DMS79 (cell line): ENCODE measurements at regions not wholly inside any gene's neighbourhood (a gene's known extent, or its start where the extent isn't known, plus 50 kb on each side); places are given as distances from the start of the nearest gene placed in this dataset.

Experiments
- DNase-seq: peaks from one replicate; lab custom pipeline; 2025; lab: John Stamatoyannopoulos, UW

DNA sequence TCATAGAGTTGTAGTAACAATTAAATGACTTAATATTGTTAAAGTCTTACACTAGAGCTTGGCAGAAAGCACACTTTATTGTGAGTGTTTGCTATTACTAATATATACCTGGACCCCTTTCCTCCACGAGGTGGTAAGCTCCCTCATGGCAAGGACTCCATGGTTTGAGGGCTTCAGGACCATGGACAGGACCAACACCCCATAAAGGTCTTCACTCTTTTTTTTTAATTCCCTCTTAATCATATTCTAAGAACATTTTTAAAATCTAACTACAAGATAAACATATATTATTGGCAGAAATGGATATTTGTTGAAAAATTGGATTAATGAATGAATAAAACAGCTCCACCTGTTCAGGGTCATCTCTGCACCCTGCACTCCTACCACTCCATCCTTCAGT, 154.5 kb downstream of the CBLN1 start:
- no peak for DNase-seq

DNA sequence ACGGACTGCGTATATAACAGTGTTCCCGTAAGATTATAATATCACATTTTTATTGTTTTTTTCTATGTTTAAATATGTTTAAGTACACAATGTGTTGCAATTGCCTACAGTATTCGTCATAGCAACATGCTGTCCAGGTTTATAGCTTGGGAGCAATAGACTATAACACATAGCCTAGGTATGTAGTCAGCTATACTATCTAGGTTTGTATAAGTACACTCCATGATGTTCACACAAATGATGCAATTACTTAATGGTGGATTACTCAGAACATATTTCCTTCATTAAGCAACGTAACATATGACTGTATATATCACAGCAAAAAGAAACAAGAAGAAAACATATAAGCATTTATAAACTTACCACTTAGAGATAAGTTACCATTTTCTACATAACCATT, 160.0 kb downstream of the CBLN1 start:
- DNase-seq, result no peak

DNA sequence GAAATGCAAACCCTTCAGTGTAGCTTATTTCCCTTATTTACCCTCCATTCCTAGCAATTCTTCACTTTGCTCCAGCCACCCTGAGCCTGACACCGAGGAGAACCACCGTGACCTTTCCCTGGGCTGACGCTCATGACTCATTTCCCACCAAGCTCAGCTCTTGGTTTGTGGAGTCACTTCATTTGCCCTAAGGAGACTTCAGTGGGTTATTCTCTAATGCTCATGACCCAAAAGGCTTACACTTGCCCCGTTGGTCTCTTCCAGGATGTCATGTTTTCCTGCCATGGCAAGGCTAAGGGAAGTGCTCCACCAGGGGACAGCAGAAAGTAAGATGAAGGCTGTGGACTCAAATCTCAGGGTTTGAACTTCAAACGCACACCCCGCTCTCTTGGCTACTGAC, 161.0 kb downstream of the CBLN1 start:
- DNase-seq, result no peak

DNA sequence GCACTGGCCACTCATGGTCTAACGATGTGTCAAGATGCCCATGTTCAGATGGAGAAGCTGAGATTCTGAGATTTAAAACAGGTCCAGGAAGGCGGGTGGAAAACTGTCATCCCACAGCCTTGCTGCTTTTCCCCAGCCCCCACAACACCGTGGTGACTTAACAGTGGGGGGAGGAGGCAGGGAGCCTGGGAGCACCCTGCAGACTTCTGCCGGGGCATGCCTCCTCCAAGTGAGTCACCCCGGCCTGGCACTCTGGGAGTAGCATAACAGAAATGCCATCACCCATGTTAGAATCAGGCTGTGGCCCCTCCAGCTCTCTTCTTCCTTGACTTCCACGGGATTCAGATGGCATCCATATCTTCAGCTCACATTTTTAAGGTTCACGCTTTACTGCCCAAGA, 164.8 kb downstream of the CBLN1 start:
- DNase-seq, result no peak

DNA sequence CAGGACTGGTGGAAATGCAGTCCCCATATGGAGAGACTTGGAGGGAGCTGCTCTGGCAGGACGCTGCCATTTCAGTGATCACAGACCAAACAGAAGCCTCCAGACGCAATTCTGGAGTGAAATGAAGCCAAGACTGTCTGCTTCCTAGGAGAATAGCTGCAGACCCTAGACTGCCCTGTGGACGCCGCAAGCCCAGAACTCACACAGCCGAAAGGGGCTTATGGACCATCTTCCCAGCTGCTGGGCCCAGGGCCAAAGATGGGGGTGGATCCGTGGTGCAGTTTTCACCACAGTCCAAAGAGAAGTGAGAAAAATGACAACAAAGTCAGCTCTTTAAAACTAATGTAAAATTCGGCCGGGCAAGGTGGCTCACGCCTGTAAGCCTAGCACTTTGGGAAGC, 165.7 kb downstream of the CBLN1 start:
- no peak for DNase-seq

DNA sequence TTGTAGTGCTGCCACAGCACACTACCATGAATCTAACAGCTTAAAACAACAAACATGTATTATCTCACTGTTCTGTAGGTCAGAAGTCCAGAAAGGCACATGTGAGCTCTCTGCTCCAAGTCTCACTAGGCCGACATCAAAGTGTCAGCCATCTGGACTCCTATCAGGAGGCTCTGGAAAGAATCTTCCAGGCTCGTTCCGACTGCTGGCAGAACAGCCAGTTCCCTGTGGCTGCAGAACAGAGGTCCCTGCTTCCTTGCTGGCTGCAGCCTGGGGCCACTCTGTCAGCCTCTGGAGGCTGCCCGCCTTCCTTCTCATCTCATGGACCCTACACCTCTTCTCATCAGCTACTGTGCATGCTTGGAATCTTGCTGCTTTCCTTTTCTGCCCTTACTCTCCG, 168.9 kb downstream of the CBLN1 start:
- DNase-seq, result no peak

DNA sequence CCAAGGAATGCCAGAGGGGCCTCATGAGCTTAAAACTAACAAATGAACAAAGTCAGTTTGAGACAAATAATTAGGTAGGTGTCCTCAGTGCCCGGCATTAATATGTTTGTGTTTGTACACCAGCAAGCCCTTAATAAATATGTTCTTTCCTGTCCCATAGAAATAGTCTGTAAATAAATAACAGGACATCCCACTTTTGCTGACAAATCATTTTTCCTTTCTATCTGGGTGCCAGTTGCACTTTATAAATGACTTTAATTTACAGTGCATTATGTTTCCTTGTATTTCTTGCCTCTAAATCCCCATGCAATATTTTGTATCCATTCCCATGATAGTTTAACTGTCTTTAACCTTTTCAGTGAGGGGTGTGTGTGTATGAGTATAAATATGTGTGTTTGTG, 170.3 kb downstream of the CBLN1 start:
- no peak for DNase-seq

DNA sequence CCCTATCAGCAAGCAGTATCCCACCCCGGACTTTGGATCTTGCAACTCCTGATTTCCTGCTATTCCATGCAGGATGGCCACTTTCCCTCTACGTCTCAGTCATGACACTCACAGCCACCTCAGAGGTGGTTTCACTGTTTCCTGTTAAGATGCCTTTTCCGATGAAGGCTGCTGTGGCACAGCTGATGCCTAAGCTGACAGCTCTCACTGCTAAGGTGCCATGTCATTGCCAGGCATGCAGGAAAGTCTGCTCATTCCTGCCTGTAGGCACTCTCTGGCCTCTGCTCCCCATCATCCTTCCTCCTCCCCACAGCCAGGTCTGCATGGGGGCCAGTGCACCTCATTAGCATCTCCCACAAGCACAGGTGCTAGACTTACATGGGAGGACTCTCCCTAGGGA, 173.0 kb downstream of the CBLN1 start:
- DNase-seq, result no peak

DNA sequence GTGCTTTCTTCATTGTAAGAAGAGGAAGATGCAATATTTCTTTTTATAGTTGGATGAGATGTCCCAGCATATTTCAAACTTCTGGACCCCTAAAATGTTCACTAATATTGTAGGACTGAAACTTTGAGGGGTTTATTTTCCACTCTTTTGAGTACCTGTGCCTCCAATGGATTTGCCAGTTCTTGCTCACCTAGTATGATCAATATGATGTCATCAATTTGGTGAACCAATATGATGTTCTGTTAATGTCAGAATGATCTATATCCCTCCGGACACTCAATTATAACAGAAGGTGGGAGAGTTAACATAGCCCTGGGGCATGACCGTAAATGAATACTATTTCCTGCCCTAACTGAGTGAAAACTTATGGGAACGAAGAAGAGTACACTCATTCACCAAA, 178.3 kb downstream of the CBLN1 start:
- no peak for DNase-seq

DNA sequence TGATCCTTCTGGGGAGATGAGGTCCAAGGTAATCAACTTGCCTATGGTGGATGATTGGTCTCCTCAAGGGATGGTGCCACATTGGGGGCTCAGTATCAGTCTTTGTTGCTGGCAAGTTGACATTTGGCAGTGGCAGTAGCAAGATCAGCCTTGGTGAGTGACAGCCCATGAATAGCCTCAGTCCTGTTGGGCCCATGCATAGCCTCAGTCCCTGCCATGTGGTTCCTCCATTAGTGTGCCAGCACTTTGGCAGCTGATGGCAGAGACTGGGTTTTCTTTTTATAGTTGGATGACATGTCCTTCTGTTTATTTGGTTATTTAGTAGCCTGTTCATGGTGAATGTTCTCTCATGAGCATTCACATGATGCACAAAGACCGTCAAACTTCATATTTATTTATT, 179.6 kb downstream of the CBLN1 start:
- no peak for DNase-seq

DNA sequence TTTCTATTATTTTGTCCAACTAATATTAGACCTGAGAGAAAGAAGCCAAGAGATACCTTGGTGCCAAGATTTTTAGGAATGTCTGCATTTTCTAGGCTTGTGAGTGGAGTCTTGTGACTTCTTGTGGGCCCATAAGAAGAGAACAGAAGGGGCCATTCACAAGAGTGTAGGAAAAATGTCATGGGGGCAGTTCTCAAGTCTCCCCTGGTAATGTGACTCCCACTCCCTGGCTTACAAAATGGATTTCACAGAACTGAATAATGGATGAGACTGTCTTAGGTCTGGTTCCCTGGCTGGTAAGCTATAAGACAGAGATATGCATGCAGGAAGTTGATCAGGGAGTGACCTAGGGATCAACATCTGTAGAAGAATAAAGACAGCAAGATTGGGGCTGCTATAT, 181.3 kb downstream of the CBLN1 start:
- no peak for DNase-seq

DNA sequence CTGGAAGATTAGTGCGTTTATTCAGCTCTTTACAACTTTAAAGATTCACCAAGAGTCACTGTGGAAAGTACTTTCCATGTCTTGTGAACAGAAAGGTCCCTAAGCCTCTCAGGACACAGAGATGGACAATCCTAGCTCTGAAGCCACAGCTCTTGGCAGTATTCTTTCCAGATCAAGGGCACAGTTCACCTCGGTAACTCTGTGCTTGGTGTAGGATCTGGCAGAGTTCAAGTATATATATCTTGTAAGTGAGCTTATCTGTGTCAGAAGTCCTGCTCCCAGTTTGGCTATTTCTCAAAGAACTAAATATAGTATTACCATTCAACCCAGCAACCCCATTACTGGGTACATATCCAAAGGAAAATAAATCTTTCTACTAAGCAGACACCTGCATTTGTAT, 183.7 kb downstream of the CBLN1 start:
- no peak for DNase-seq

DNA sequence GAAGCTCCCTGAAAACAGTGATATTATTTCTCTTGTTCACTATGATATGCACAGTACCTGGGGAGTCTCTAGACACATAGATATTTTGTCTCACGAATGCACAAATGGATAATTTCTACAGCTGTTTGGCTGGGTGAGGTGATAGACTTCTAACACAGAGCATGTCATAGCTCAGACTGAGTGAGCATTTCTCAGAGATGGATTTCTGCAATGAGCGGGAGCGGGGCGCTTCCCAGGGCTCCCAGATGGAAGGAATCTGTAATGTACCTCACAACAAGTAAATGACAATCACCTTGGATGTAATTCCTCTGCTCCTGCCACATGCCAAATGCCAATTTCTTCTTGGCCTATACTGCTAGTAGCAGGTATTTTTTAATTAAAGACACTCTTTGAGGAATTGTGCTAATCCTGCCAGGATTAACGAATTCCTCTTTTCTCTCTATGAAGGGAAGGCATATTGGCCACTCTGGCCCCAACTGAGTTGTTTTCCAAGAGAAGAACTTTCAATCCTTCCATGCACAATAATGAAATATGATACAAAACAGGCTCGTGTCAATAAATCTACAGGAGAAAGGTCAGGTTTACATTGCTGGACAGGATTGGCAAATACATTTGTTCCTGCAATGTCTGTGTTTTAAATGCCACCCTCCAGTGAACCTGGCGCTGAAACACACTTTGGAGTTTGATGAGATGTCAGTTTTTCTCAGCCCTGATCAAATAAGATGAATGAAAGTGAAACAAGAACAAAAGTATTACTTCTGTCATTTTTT, 185.3 kb downstream of the CBLN1 start:
- DNase-seq, result no peak

DNA sequence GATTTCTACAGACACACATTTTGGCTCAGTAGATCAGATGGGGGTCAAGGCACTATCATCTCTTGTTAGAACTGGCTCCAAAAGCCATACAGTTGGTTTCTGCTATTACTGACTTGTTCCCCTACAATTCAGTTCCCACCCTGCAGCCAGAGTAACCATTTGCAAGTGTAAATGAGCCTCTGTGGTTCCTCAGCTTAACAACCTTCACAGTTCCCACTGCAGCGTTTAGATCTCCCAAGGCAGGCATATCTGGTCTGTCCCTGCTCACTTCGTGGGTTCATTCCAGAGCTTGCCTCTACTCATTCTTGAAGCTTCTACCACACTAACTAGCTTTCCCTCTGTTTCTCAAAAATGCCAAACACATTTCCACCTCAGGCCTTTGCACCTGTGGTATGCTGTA, 186.1 kb downstream of the CBLN1 start:
- DNase-seq, result no peak

DNA sequence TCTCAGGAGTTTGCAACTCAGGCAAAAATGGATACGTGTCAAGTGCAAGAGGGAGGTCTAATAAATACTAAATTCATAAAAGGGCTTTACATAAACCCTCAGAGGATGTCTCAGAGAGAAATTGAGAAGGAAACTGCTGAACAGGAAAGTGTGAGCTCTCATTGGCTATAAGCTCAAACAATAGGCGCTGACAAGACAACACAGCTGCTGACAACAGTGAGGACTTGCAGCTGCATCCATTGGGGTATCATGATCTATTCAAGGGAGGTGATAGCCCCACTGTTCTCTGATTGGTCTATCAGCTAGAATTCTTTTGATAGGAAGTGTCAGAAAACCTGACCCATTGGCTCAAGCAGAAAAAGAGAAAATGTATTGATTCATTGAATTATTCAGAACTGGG, 187.2 kb downstream of the CBLN1 start:
- no peak for DNase-seq

DNA sequence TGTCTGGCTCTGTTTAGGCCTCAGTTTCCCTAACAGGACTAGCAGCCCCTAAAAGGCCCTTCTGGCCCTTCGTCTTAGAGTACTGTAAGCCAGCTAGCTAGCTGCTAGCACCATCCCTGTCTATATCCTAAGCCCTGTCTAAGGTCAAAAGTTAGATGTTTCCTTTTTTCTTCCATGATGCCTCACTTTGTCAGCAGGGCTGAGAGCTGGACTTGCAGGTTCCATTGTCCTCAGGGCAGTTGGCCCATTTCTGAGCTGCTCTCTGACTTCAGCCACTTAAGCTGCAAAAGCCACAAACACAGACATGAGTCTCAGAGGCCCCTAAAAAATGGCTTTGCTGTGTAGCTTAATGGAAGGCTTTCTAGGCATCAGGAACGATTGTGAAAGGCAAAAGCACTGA, 187.7 kb downstream of the CBLN1 start:
- DNase-seq, result no peak

DNA sequence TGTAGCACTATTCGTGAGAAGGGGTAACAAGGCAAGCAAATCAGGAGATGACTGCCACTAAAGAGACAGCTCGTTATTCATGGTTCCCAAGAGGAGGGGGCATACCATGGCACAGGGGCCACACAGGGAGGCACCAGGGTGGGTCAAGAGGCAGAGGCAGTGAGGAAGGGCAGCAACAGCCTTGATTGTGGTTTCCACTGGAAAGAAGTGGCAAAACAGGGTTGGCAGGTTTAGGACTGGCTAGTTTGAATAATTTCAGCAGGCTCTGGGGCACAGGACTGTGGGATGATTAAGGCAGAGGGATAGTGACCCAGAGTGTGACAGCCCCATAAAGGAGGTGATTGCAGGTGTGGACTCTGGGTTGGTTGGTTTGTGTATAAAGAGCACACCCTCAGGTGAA, 188.9 kb downstream of the CBLN1 start:
- DNase-seq, result no peak

DNA sequence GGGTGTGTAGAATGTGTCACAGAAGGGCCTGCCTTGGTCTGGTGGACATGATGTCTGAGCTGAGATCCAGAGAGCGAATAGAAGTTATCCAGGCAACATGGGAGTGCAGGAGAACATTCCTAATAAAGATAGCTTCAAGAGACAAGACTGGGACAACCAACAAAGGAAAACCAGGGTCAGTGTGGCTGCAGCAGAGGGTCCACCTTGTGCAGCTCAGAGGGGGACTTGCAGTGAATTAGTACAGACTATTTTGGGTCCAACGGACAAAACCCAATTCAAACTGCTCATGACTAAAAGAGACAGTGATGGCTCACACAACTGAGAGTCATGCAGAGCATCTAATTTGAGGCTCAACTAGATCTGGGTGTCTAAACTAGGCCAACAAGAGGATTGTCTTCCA, 192.1 kb downstream of the CBLN1 start:
- no peak for DNase-seq

DNA sequence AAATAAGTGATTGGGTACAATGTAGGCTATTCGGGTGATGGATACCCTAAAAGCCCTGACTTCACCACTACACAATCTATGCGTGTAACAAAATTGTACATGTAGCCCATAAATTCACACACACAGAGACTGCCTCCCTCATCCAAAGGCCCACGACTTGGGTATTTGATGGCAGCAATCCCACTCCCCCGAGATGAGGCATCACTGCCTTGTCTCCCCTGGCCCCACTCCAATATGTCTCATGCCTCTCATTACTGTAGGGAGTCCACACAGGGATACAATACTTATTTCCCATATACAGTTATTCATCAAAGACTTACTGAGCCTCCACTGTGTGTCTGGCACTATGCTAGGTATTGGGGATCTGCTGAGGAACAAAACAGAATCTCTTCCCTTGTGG, 192.6 kb downstream of the CBLN1 start:
- DNase-seq, result no peak

DNA sequence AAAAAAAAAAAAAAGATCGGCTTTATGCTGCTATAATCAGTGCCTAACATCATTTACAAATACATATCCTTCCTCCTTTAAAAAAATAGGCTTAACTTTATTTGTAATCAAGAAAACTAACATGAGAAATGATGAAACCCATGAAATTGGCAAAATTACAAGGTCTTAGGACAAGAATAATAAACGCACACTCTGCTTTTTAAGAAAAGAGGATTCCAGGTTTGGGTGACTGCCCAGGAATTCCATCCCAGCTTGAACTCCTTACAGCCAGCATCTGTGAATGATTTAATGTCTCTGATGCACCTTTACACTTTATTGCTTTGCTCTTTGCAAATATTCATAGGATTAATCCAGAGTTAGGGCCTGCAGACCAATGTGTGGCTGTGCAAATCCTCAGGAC, 196.0 kb downstream of the CBLN1 start:
- DNase-seq, result no peak

DNA sequence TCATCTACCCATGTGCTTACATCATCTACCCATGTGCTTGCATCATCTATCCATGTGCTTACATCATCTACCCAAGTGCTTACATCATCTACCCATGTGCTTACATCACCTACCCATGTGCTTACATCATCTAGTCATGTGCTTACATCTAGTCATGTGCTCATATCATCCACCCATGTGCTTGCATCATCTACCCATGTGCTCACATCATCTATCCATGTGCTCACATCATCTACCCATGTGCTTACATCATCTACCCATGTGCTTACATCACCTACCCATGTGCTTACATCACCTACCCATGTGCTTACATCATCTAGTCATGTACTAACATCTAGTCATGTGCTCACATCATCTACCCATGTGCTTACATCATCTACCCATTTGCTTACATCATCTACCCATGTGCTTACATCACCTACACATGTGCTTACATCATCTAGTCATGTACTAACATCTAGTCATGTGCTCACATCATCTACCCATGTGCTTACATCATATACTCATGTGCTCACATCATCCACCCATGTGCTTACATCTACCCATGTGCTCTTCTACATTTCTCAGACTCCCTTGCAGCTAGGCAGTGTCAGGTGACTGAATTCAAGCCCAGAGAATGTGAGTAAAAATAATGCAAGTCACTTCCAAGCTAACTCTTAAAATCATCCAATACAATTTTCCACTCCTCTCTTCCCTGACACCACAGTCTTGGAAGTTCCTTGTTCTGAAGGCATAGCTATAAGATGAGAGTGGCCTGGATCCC, 196.8 kb downstream of the CBLN1 start:
- DNase-seq, result no peak

DNA sequence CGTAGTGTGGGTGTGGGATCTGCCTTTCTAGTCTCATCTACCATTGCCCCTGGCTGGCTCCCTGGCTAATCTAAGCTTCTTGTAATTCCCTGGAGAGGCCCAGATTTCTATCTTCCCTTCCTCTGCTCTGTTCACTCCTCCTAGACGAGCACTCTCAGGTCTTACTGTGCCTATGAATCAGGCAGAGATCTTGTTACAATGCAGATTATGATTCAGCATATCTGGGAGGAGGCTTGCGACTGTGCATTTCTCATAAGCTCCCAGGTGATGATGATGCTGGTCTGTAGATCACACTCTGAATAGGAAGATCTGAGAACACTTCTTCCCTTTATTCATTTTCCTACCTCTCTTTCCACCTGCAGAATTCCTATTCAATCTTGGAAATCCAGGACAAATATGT, 200.1 kb downstream of the CBLN1 start:
- DNase-seq, result no peak

DNA sequence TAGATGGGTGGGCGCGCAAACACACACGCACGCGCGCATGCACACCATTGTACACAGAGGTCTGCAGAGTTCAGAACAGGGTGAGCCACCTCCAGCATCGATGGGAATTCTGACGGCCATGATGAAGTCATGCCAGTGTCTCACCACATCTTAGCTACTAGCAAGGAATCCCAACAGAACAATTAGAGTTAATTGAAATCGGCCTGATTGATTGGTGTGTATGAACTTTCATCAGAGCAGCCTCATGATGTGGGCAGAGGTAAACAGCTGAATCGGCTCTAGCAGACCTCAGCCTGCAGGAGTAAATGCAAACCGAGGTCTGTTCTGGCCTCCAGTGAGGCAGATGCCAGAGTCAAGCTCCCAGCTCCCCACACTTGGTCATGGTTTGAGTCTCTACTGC, 200.6 kb downstream of the CBLN1 start:
- no peak for DNase-seq

DNA sequence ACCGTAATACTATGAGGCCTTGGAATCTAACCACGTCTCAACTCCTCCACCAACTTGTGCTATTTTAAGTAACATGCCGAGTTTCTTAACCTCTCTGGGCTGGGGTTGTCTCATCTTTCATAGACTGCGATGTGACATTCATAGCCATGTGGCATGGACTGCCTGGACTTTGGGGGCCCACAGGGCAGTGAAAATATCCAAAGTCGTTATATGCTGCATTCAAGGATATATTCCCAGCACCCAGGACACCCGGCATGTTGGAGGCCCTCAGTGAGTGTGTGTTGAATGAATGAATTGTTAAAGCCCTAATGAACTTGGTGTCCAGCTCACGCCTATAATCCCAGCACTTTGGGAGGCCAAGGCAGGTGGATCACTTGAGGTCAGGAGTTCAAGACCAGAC, 203.1 kb downstream of the CBLN1 start:
- DNase-seq, result no peak
